Ovary (tissue), 7 donors: ENCODE measurements at regions not wholly inside any gene's neighbourhood (a gene's known extent, or its start where the extent isn't known, plus 50 kb on each side); places are given as distances from the start of the nearest gene placed in this dataset.

Experiments
- DNase-seq, 5 donors: peaks; one replicate each; pipeline ENCODE4 v3.0.0-alpha.2; 2019 to 2020
- H3K27ac ChIP-seq, 2 donors: fragments of 200-600 bp; one replicate each; pipeline versions ENCODE4 v1.5.1 to v1.8.0; 2019 to 2022
- H3K27me3 ChIP-seq: fragments of 200-600 bp; one replicate; pipeline ENCODE4 v1.8.0; 2022
- H3K36me3 ChIP-seq: fragments of 200-600 bp; sonication (generic); one replicate; pipeline ENCODE4 v1.5.1; 2019
- H3K4me1 ChIP-seq: one replicate; pipeline ENCODE4 v1.8.1; 2013; ENCODE audit warnings: mild to moderate bottlenecking, moderate library complexity; ENCODE audit not compliant: insufficient read depth
- H3K4me3 ChIP-seq: fragments of 200-600 bp; sonication (generic); one replicate; pipeline ENCODE4 v1.5.1; 2017
- H3K9me3 ChIP-seq, 2 donors: fragments of 200-600 bp in 1 of 2; sonication (generic) in 1 of 2; one replicate each; pipeline versions ENCODE4 v1.5.1 to v1.8.1; 2013 to 2019; ENCODE audit warnings: mild to moderate bottlenecking in 1 of 2, moderate library complexity in 1 of 2
- EP300 ChIP-seq: sonication (generic); formaldehyde crosslinking; IDR thresholded peaks from one replicate; pipeline ENCODE4 v1.6.1; 2017; ENCODE audit warnings: antibody characterized with exemption
- POLR2A ChIP-seq: fragments of 450-650 bp; IDR thresholded peaks from one replicate; pipeline ENCODE4 v1.6.1; 2017; ENCODE audit warnings: antibody characterized with exemption, mild to moderate bottlenecking, moderate library complexity
- WGBS, 3 donors: extraction: QIAGEN DNeasy Blood & Tissue Kit in 1 of 3; methylation state at CpG; one replicate each; pipeline versions ENCODE4 v1.1.5 to v1.1.7; 2013 to 2017; 5-methylcytosine and 5-hydroxymethylcytosine counted together
- intact Hi-C, 4 donors: fragments of 100-400 bp; cut with DNase I; formaldehyde crosslinking; loops; one replicate each; pipeline versions ENCODE4 v1.11.0 to v1.15.1; 2022 to 2023
- TF ChIP-seq, protein P1 (sequence below), 3 donors: fragments of 450-650 bp in 2 of 3; fragments of 200-600 bp in 1 of 3; IDR thresholded peaks; one replicate each; pipeline versions ENCODE4 v1.5.1 to v1.8.0; 2016 to 2022; ENCODE audit warnings: antibody characterized with exemption in 3 of 3, mild to moderate bottlenecking in 1 of 3
- donor health status: DM: no; HTN: no; CAD: no; lungs with moderate emphysema.
- donor health status: DM: no; HTN: no; CAD: no.
- donor health status: Bipolar disorder and iron deficiency.
- donor health status: DM: no; HTN: no; CAD: no.
- donor health status: DM: yes; HTN: yes; CAD: no.

DNA sequence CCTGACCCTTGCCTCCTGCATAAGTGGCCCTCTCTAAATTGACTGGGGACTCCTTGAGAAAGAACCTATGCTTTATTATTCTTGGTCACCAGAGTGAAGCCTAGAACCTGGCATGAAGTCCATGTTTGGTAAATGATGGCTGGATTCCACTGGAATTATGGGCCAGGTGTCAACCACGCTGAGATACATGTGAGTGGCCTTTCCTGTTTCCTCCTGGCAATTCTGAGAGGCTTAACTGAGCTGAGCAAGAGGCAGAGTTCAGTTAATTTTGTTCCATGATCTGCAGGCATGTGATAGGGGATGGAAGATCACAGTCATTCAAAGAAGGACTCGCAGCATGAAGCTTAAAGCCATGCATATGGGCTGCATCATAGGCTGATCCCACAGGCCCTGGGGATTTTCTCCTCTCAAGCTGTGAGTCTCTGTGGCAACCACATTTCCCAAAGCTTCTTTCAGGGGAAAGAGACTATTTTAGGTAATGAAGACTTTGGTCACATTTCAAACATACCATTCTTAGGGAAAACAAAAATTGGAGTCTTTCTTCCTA is 69.4 kb upstream of the CLNK start:
- Histone ChIP-seq H3K4me1 (no peaks in the 10 kb centered on the region), H3K9me3 (no peaks in the 10 kb centered on the region), H3K27me3 (no peaks in the 10 kb centered on the region), H3K27ac (no peak overlapping the region), H3K4me3 (no peak overlapping the region), H3K36me3 (no peaks in the 10 kb centered on the region)
- intact Hi-C loops = no loop called here
- WGBS, 3 donors = 76 to 85% (median 84%) methylated on average over 2 of the region's 2 CpGs
- no peak for DNase-seq
- TF ChIP-seq, protein P1, sequence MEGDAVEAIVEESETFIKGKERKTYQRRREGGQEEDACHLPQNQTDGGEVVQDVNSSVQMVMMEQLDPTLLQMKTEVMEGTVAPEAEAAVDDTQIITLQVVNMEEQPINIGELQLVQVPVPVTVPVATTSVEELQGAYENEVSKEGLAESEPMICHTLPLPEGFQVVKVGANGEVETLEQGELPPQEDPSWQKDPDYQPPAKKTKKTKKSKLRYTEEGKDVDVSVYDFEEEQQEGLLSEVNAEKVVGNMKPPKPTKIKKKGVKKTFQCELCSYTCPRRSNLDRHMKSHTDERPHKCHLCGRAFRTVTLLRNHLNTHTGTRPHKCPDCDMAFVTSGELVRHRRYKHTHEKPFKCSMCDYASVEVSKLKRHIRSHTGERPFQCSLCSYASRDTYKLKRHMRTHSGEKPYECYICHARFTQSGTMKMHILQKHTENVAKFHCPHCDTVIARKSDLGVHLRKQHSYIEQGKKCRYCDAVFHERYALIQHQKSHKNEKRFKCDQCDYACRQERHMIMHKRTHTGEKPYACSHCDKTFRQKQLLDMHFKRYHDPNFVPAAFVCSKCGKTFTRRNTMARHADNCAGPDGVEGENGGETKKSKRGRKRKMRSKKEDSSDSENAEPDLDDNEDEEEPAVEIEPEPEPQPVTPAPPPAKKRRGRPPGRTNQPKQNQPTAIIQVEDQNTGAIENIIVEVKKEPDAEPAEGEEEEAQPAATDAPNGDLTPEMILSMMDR (IDR thresholded peaks at IDR 0.05) = no peak
- no peak for TF ChIP-seq EP300
- no peak for TF ChIP-seq POLR2A

DNA sequence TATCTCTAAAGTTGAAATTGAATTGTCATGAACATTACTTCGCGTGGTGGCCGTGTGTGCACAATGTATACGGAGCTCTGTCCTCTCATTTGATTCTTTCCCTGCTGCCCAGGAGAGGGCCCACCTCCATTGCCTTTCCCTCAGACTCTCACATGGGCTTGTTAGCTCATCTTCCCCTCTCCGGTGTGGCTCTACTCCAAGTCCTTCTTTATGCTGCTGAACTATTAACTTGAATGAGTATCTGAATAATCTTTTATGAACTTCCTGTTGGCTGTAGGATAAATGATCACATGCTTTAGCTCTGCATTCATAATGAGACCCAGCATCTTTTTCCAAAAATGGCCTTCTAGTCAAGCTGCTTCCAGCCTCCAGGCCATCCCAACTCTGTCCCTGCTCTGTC is 68.8 kb upstream of the CLNK start:
- WGBS, 3 donors = 88 to 93% (median 90%) methylated on average over 5 of the region's 5 CpGs
- H3K4me3 ChIP-seq = no peak overlapping the region
- H3K9me3 ChIP-seq = no peaks in the 10 kb centered on the region
- intact Hi-C loops = no loop called here
- no peaks in the 10 kb centered on the region for H3K36me3 ChIP-seq
- H3K27me3 ChIP-seq = no peaks in the 10 kb centered on the region
- DNase-seq = no peak
- TF ChIP-seq, protein P1 (IDR thresholded peaks at IDR 0.05) = no peak
- TF ChIP-seq POLR2A = no peak
- TF ChIP-seq EP300 = no peak
- H3K4me1 ChIP-seq = no peaks in the 10 kb centered on the region
- H3K27ac ChIP-seq = no peak overlapping the region

DNA sequence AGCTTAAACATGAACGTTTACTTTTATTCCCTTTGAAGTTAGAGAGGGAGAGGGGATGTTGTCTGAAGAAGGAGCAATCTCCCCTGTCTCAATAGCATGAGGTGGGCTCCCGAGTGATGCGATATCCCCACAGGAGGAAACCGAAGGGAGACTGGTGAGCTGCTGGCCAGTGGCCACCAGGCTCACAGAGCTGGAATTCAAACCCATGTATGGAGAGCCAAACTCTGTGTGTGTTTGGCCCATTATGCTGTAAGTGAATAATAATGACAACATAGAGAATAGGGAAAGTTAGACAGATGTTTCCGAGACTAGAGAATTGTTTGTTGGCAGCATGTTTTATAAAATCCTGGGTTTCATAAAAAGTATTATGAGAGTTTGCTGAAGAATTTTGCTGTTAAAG is 66.1 kb upstream of the CLNK start:
- intact Hi-C loops = no loop called here
- 18 to 36% (median 30%) methylated on average over 5 of the region's 5 CpGs for WGBS, 3 donors
- no peak for DNase-seq

DNA sequence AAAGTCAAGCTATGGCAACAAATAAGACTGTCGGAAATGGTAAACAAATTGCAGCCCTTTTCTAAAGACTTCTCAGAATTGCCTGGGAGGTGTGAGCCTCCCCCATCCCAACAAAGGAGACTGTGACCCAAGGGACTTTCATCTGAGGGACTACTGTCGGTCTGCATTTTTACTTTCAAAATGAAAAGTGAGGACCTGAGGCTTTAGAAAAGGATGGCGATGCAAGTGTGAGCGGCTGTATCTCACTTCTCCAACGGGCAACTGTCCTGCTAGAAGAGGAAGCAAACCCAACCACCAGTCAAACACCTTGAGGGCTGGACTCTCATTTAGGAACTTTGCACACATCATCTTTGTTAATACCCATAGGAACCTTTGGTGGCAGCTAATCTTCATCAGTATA is 62.6 kb upstream of the CLNK start:
- Histone ChIP-seq H3K4me3 (no peak overlapping the region), H3K4me1 (peaks cover 5% of the 10 kb centered on the region), H3K36me3 (no peaks in the 10 kb centered on the region), H3K27me3 (no peaks in the 10 kb centered on the region), H3K27ac (no peak overlapping the region), H3K9me3 (no peaks in the 10 kb centered on the region)
- 61 to 68% (median 65%) methylated on average over 5 of the region's 5 CpGs for WGBS, 3 donors
- intact Hi-C loops = no loop called here
- no peak for DNase-seq
- TF ChIP-seq, protein P1 (IDR thresholded peaks at IDR 0.05) = no peak
- TF ChIP-seq POLR2A (no peak), EP300 (no peak)

More for the DNA sequence above, 66.1 kb upstream of the CLNK start:
- Histone ChIP-seq H3K27me3 (no peaks in the 10 kb centered on the region), H3K9me3 (no peaks in the 10 kb centered on the region), H3K4me3 (no peak overlapping the region), H3K27ac (no peak overlapping the region), H3K4me1 (peaks cover 5% of the 10 kb centered on the region), H3K36me3 (no peaks in the 10 kb centered on the region)
- no peak for TF ChIP-seq POLR2A
- TF ChIP-seq, protein P1 (IDR thresholded peaks at IDR 0.05) = no peak
- TF ChIP-seq EP300 = no peak
